ENCODE measurements at regions not wholly inside any gene's neighbourhood (a gene's known extent, or its start where the extent isn't known, plus 50 kb on each side); places are given as distances from the start of the nearest gene placed in this dataset.

DNA sequence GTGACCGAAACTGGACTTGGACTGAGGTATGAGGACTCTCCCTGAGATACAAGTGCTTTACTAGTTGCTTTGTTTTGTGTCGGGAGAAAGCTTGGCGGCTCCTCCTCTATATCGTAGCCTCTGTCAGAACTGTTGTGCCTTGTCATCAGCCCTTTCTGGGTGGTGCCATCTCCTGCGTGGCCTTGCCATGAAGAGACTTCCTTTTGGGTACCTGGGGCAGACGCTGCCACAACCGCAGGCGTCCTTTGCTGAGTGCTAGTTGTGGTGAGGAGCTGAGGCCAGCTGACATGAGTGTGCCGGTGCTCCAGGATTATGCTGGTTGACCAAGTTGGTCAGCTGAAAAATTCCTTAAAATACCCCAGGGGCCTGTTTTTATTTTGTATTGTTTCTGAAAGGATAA is 124.5 kb downstream of the AKAP11 start:
- Histone ChIP-seq H4K20me1 (ENCODE audit: insufficient read depth) (no peaks in the 10 kb centered on the region), H3K9me3 (ENCODE audit: low read length) (no peaks in the 10 kb centered on the region), H3K9ac (ENCODE audit: low read length) (no peak overlapping the region), H3K27me3 (ENCODE audit: insufficient read depth, low read depth, low read length) (no peaks in the 10 kb centered on the region), H3K9me2 (ENCODE audit: insufficient read depth, low read length) (no peaks in the 10 kb centered on the region), H3K79me2 (replicated peaks; ENCODE audit: insufficient read depth, low read length) (no peaks in the 10 kb centered on the region), H2AFZ (ENCODE audit: low read depth, low read length) (no peak overlapping the region), H3K4me3 (ENCODE audit: low read length) (no peak overlapping the region), H3K4me2 (ENCODE audit: low read length) (no peak overlapping the region), H3F3A (ENCODE audit: insufficient read depth, low read length, poor library complexity, severe bottlenecking) (no peaks in the 10 kb centered on the region), H3K27ac (ENCODE audit: low read length) (no peak overlapping the region), H3K36me3 (ENCODE audit: insufficient read depth, low read length) (no peaks in the 10 kb centered on the region)
- no peak for TF ChIP-seq TAF1 (IDR thresholded peaks at IDR 0.05; ENCODE audit: low read depth)
- TF ChIP-seq, protein P1, sequence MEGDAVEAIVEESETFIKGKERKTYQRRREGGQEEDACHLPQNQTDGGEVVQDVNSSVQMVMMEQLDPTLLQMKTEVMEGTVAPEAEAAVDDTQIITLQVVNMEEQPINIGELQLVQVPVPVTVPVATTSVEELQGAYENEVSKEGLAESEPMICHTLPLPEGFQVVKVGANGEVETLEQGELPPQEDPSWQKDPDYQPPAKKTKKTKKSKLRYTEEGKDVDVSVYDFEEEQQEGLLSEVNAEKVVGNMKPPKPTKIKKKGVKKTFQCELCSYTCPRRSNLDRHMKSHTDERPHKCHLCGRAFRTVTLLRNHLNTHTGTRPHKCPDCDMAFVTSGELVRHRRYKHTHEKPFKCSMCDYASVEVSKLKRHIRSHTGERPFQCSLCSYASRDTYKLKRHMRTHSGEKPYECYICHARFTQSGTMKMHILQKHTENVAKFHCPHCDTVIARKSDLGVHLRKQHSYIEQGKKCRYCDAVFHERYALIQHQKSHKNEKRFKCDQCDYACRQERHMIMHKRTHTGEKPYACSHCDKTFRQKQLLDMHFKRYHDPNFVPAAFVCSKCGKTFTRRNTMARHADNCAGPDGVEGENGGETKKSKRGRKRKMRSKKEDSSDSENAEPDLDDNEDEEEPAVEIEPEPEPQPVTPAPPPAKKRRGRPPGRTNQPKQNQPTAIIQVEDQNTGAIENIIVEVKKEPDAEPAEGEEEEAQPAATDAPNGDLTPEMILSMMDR (IDR thresholded peaks at IDR 0.05; ENCODE audit: poor library complexity, severe bottlenecking) = no peak
- TF ChIP-seq, protein P2, sequence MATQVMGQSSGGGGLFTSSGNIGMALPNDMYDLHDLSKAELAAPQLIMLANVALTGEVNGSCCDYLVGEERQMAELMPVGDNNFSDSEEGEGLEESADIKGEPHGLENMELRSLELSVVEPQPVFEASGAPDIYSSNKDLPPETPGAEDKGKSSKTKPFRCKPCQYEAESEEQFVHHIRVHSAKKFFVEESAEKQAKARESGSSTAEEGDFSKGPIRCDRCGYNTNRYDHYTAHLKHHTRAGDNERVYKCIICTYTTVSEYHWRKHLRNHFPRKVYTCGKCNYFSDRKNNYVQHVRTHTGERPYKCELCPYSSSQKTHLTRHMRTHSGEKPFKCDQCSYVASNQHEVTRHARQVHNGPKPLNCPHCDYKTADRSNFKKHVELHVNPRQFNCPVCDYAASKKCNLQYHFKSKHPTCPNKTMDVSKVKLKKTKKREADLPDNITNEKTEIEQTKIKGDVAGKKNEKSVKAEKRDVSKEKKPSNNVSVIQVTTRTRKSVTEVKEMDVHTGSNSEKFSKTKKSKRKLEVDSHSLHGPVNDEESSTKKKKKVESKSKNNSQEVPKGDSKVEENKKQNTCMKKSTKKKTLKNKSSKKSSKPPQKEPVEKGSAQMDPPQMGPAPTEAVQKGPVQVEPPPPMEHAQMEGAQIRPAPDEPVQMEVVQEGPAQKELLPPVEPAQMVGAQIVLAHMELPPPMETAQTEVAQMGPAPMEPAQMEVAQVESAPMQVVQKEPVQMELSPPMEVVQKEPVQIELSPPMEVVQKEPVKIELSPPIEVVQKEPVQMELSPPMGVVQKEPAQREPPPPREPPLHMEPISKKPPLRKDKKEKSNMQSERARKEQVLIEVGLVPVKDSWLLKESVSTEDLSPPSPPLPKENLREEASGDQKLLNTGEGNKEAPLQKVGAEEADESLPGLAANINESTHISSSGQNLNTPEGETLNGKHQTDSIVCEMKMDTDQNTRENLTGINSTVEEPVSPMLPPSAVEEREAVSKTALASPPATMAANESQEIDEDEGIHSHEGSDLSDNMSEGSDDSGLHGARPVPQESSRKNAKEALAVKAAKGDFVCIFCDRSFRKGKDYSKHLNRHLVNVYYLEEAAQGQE (IDR thresholded peaks at IDR 0.05; ENCODE audit: borderline replicate concordance) = no peak
- no peak for TF ChIP-seq MXI1 (conservative IDR thresholded peaks at IDR 0.05; ENCODE audit: poor library complexity, severe bottlenecking)
- TF ChIP-seq RAD21 (conservative IDR thresholded peaks at IDR 0.05) = no peak
- no peak for TF ChIP-seq POLR2AphosphoS5 (IDR thresholded peaks at IDR 0.05)

DNA sequence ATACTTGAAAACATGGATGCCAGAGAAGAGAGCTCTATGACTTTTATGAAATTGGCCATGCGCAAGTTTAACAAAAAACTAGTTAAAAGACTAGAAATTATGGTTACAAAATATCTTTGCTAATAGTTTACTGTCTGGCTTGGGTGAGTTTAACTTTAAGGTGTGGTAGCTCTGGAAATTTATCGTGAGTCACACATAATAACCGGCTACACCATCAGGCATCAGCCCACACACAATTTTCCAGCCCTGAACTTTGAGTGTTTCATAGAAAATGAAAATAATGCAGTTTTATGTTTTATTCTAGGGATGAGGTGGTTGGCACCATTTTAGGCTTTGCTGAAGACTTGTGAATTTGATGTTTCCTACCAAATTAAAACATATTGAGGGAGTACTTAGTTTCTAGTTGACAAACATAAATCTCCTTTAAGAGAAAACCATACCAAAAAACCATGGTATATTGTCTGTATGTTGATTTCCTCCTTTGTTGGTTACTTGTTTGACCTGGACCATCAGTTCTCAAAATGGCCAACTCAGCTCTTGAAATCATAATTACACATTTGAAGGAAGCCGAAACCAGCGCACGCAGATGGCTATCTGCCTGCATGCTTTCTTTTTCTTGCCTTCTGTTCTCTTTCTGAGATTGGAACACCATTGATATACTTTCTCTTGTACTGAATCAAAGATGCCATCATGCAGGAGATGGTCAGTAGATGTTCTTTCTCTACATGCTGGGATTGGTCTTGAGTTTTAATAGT is 125.1 kb downstream of the AKAP11 start:
- Histone ChIP-seq H3K79me2 (replicated peaks; ENCODE audit: insufficient read depth, low read length) (no peaks in the 10 kb centered on the region), H3K36me3 (ENCODE audit: insufficient read depth, low read length) (no peaks in the 10 kb centered on the region), H4K20me1 (ENCODE audit: insufficient read depth) (no peaks in the 10 kb centered on the region), H3K4me2 (ENCODE audit: low read length) (no peak overlapping the region), H3K4me3 (ENCODE audit: low read length) (no peak overlapping the region), H3K27me3 (ENCODE audit: insufficient read depth, low read depth, low read length) (no peaks in the 10 kb centered on the region), H3K9me2 (ENCODE audit: insufficient read depth, low read length) (no peaks in the 10 kb centered on the region), H2AFZ (ENCODE audit: low read depth, low read length) (no peak overlapping the region), H3K9me3 (ENCODE audit: low read length) (no peaks in the 10 kb centered on the region), H3K27ac (ENCODE audit: low read length) (no peak overlapping the region), H3F3A (ENCODE audit: insufficient read depth, low read length, poor library complexity, severe bottlenecking) (no peaks in the 10 kb centered on the region), H3K9ac (ENCODE audit: low read length) (no peak overlapping the region)
- TF ChIP-seq, protein P2 (IDR thresholded peaks at IDR 0.05; ENCODE audit: borderline replicate concordance) = no peak

Measured in neural cell (in vitro differentiated cells).